ENCODE measurements at regions not wholly inside any gene's neighbourhood (a gene's known extent, or its start where the extent isn't known, plus 50 kb on each side); places are given as distances from the start of the nearest gene placed in this dataset.
"Not testable (repeated sequence)": the region's sequence is repeated elsewhere in the genome, so short reads cannot be mapped to it uniquely, and the experiment has no call there.

GRCh38 chr18:65607161-65607560, 143.7 kb upstream of the CDH7 start:
- no peak overlapping the region for H2AFZ ChIP-seq (ENCODE audit: low read depth, low read length, severe bottlenecking)
- no peaks in the 10 kb centered on the region for H3K36me3 ChIP-seq (ENCODE audit: low read length)
- no peaks in the 10 kb centered on the region for H3K27me3 ChIP-seq (ENCODE audit: low read length)
- no peaks in the 10 kb centered on the region for H3F3A ChIP-seq (ENCODE audit: insufficient read depth)
- no peaks in the 10 kb centered on the region for H3K9me2 ChIP-seq (replicated peaks; ENCODE audit: insufficient read depth, low read length)
- TF ChIP-seq CTCF (IDR thresholded peaks at IDR 0.05; ENCODE audit: insufficient read depth, low read length, poor library complexity, severe bottlenecking) (no peak), EZH2phosphoT487 (conservative IDR thresholded peaks at IDR 0.05; ENCODE audit: low read length) (no peak)
- H3K9ac ChIP-seq (ENCODE audit: low read length) = no peak overlapping the region
- no peaks in the 10 kb centered on the region for H3K9me3 ChIP-seq (ENCODE audit: insufficient read depth, low read length)
- H3K4me2 ChIP-seq (ENCODE audit: low read depth, low read length, poor library complexity, severe bottlenecking) = no peak overlapping the region
- no peaks in the 10 kb centered on the region for H3K79me2 ChIP-seq (ENCODE audit: insufficient read depth, low read length)
- H3K27ac ChIP-seq (ENCODE audit: low read depth, low read length) = no peak overlapping the region
- no peak overlapping the region for H3K4me3 ChIP-seq (ENCODE audit: insufficient read depth, low read length, poor library complexity, severe bottlenecking)
- H4K20me1 ChIP-seq (ENCODE audit: low read depth, low read length) = no peaks in the 10 kb centered on the region

DNA sequence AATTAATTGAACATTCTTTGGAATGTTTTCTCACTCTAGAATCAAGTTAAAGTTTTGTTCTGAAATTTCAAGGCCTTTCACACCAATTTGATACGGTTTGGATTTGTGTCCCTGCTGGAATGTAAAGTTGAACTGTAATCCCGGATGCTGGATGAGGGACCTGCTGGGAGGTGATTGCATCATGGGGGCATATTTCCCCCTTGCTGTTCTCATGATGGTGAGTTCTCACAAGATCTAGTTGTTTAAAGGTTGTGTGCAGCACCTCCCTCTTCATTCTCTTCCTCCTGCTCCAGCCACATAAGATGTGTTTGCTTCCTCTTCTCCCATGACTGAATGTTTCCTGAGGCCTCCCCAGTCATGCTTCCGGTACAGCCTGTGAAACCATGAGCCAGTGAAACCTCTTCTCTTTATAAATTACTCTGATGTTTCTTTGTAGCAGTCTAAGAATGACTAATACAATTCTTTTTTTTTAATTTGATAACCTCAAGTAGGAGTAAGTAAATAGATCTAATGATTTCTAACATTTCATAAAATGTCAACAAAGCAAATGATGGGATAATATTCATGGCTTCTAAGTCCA, 144.2 kb upstream of the CDH7 start:
- Histone ChIP-seq H3K4me3 (ENCODE audit: insufficient read depth, low read length, poor library complexity, severe bottlenecking) (no peak overlapping the region), H3K79me2 (ENCODE audit: insufficient read depth, low read length) (no peaks in the 10 kb centered on the region), H3K9ac (ENCODE audit: low read length) (no peak overlapping the region), H3K27me3 (ENCODE audit: low read length) (no peaks in the 10 kb centered on the region), H3K9me2 (replicated peaks; ENCODE audit: insufficient read depth, low read length) (no peaks in the 10 kb centered on the region), H3F3A (ENCODE audit: insufficient read depth) (no peaks in the 10 kb centered on the region), H3K4me2 (ENCODE audit: low read depth, low read length, poor library complexity, severe bottlenecking) (no peak overlapping the region), H4K20me1 (ENCODE audit: low read depth, low read length) (no peaks in the 10 kb centered on the region), H3K36me3 (ENCODE audit: low read length) (no peaks in the 10 kb centered on the region), H3K9me3 (ENCODE audit: insufficient read depth, low read length) (no peaks in the 10 kb centered on the region), H2AFZ (ENCODE audit: low read depth, low read length, severe bottlenecking) (no peak overlapping the region), H3K27ac (ENCODE audit: low read depth, low read length) (no peak overlapping the region)
- TF ChIP-seq EZH2phosphoT487 (conservative IDR thresholded peaks at IDR 0.05; ENCODE audit: low read length) (no peak), CTCF (IDR thresholded peaks at IDR 0.05; ENCODE audit: insufficient read depth, low read length, poor library complexity, severe bottlenecking) (no peak)

- H3F3A ChIP-seq (ENCODE audit: insufficient read depth); H3K27ac ChIP-seq (ENCODE audit: low read depth, low read length); H3K36me3 ChIP-seq (ENCODE audit: low read length); H4K20me1 ChIP-seq (ENCODE audit: low read depth, low read length); H3K4me2 ChIP-seq (ENCODE audit: low read depth, low read length, poor library complexity, severe bottlenecking); H2AFZ ChIP-seq (ENCODE audit: low read depth, low read length, severe bottlenecking); H3K9me3 ChIP-seq (ENCODE audit: insufficient read depth, low read length); H3K9ac ChIP-seq (ENCODE audit: low read length); H3K27me3 ChIP-seq (ENCODE audit: low read length); H3K9me2 ChIP-seq (replicated peaks; ENCODE audit: insufficient read depth, low read length); H3K4me3 ChIP-seq (ENCODE audit: insufficient read depth, low read length, poor library complexity, severe bottlenecking); H3K79me2 ChIP-seq (ENCODE audit: insufficient read depth, low read length): not testable (repeated sequence)
Measured at GRCh38 chr18:65605352-65605751, 145.5 kb upstream of the CDH7 start.

GRCh38 chr18:65601775-65602174, 149.0 kb upstream of the CDH7 start:
- H3K4me2 ChIP-seq (ENCODE audit: low read depth, low read length, poor library complexity, severe bottlenecking) = no peak overlapping the region
- no peak overlapping the region for H3K27ac ChIP-seq (ENCODE audit: low read depth, low read length)
- no peaks in the 10 kb centered on the region for H3K36me3 ChIP-seq (ENCODE audit: low read length)
- H2AFZ ChIP-seq (ENCODE audit: low read depth, low read length, severe bottlenecking) = no peak overlapping the region
- no peaks in the 10 kb centered on the region for H3K27me3 ChIP-seq (ENCODE audit: low read length)
- H4K20me1 ChIP-seq (ENCODE audit: low read depth, low read length) = no peaks in the 10 kb centered on the region
- H3K9me3 ChIP-seq (ENCODE audit: insufficient read depth, low read length) = no peaks in the 10 kb centered on the region
- H3K79me2 ChIP-seq (ENCODE audit: insufficient read depth, low read length) = no peaks in the 10 kb centered on the region
- TF ChIP-seq CTCF (IDR thresholded peaks at IDR 0.05; ENCODE audit: insufficient read depth, low read length, poor library complexity, severe bottlenecking) (no peak), EZH2phosphoT487 (conservative IDR thresholded peaks at IDR 0.05; ENCODE audit: low read length) (no peak)
- H3K9me2 ChIP-seq (replicated peaks; ENCODE audit: insufficient read depth, low read length) = no peaks in the 10 kb centered on the region
- no peak overlapping the region for H3K9ac ChIP-seq (ENCODE audit: low read length)
- H3F3A ChIP-seq (ENCODE audit: insufficient read depth) = no peaks in the 10 kb centered on the region; the same call in 1 of the 2 replicates
- H3K4me3 ChIP-seq (ENCODE audit: insufficient read depth, low read length, poor library complexity, severe bottlenecking) = no peak overlapping the region

All from SU-DHL-6 (cell line).